LNCAP (cell line): ENCODE measurements at regions not wholly inside any gene's neighbourhood (a gene's known extent, or its start where the extent isn't known, plus 50 kb on each side); places are given as distances from the start of the nearest gene placed in this dataset.
A peak's percentile ranks its signal among the peaks of the same experiment; 100 is the strongest.

Source experiments
- CTCF ChIP-seq: fragments of 450-650 bp; IDR thresholded peaks from 2 replicates; pipeline ENCODE4 v1.5.1; 2017; ENCODE audit warnings: mild to moderate bottlenecking

GRCh38 chr11:126121296-126121695 lies 58.6 kb upstream of the CDON start:
- TF ChIP-seq CTCF: no peak

- TF ChIP-seq CTCF: no peak
These were observed 56.1 kb upstream of the CDON start for GRCh38 chr11:126118806-126119205.

GRCh38 chr11:126115816-126116331 lies 53.2 kb upstream of the CDON start:
- peak; percentile 41; the same call in 1 of the 2 replicates for TF ChIP-seq CTCF

GRCh38 chr11:126115127-126115495 lies 52.4 kb upstream of the CDON start:
- no peak for TF ChIP-seq CTCF

GRCh38 chr11:126114486-126115126 lies 51.9 kb upstream of the CDON start:
- TF ChIP-seq CTCF: no peak

GRCh38 chr11:126113963-126114362 lies 51.3 kb upstream of the CDON start:
- no peak for TF ChIP-seq CTCF

- peak; percentile 18; the same call in 1 of the 2 replicates for TF ChIP-seq CTCF
These were observed 50.9 kb upstream of the CDON start for GRCh38 chr11:126113515-126113957.

- no peak for TF ChIP-seq CTCF
These were observed 50.3 kb upstream of the CDON start for GRCh38 chr11:126113012-126113411.
